Kidney (tissue), 13 donors: ENCODE measurements at regions not wholly inside any gene's neighbourhood (a gene's known extent, or its start where the extent isn't known, plus 50 kb on each side); places are given as distances from the start of the nearest gene placed in this dataset.

Experiments used
- DNase-seq, 5 donors: peaks; one replicate each; pipeline ENCODE4 v3.0.0-alpha.2; 2013 to 2020
- FAIRE-seq: peaks from 2 replicates; lab custom pipeline; 2012; peaks lifted over from hg19 to GRCh38; lab: Jason Lieb, UNC
- H3K27ac ChIP-seq, 2 donors: one replicate each; pipeline ENCODE4 v1.7.0; 2013; ENCODE audit warnings: low read depth in 2 of 2, low read length in 2 of 2, inconsistent platforms in 1 of 2
- H3K27me3 ChIP-seq: one replicate; pipeline ENCODE4 v1.7.1; 2013; ENCODE audit warnings: low read length, inconsistent platforms; ENCODE audit not compliant: control insufficient read depth, insufficient read depth
- H3K36me3 ChIP-seq, 3 donors: one replicate each; pipeline versions ENCODE4 v1.7.0 to v1.7.1; 2013; ENCODE audit warnings: low read length in 3 of 3, control low read depth in 1 of 3, inconsistent platforms in 1 of 3; ENCODE audit not compliant: insufficient read depth in 3 of 3, control insufficient read depth in 2 of 3
- H3K4me1 ChIP-seq, 3 donors: one replicate each; pipeline versions ENCODE4 v1.7.0 to v1.7.1; 2013; ENCODE audit warnings: low read length in 3 of 3, inconsistent platforms in 1 of 3, low read depth in 1 of 3; ENCODE audit not compliant: control insufficient read depth in 2 of 3, insufficient read depth in 2 of 3
- H3K4me3 ChIP-seq, 3 donors: one replicate each; pipeline versions ENCODE4 v1.7.0 to v1.8.1; 2013; ENCODE audit warnings: low read length in 3 of 3, control low read depth in 1 of 3, inconsistent platforms in 1 of 3
- H3K9ac ChIP-seq, 3 donors: one replicate each; pipeline versions ENCODE4 v1.7.0 to v1.7.1; 2013; ENCODE audit warnings: low read length in 3 of 3, control low read depth in 1 of 3, inconsistent platforms in 1 of 3
- H3K9me3 ChIP-seq, 3 donors: one replicate each; pipeline versions ENCODE4 v1.7.0 to v1.7.1; 2013; ENCODE audit warnings: low read length in 3 of 3, control low read depth in 1 of 3, inconsistent platforms in 1 of 3; ENCODE audit not compliant: control insufficient read depth in 2 of 3, insufficient read depth in 1 of 3
- CTCF ChIP-seq: IDR thresholded peaks from 3 replicates; pipeline ENCODE4 v1.5.1; 2012; ENCODE audit warnings: mild to moderate bottlenecking, moderate library complexity, borderline replicate concordance; ENCODE audit not compliant: insufficient read depth; ENCODE audit errors: extremely low read depth
- intact Hi-C: fragments of 100-400 bp; cut with DNase I; formaldehyde crosslinking; loops from one replicate; pipeline ENCODE4 v1.11.1; 2022
- donor health status: control.
- donor health status: control.
- donor health status: control.
- donor health status: control.
- donor health status: control.
- donor health status: DM: yes; HTN: yes; CAD: no.
- donor health status: Normal renal cell carcinoma (clear cell type).

GRCh38 chr20:40811660-40812414, 122.8 kb upstream of the MAFB start:
- Histone ChIP-seq H3K4me3 (no peak overlapping the region), H3K9me3 (no peaks in the 10 kb centered on the region), H3K9ac (no peak overlapping the region), H3K4me1 (no peaks in the 10 kb centered on the region), H3K27me3 (no peaks in the 10 kb centered on the region), H3K36me3 (no peaks in the 10 kb centered on the region), H3K27ac (no peak overlapping the region)
- no peak for DNase-seq
- TF ChIP-seq CTCF = no peak
- no peak for FAIRE-seq
- intact Hi-C loops = no loop called here

- no peak overlapping the region for H3K9ac ChIP-seq
- no peak for TF ChIP-seq CTCF
- no peak for FAIRE-seq
- no peak for DNase-seq
- no peak overlapping the region for H3K4me3 ChIP-seq
- no peak overlapping the region for H3K27ac ChIP-seq
- no peaks in the 10 kb centered on the region for H3K27me3 ChIP-seq
- H3K4me1 ChIP-seq = no peaks in the 10 kb centered on the region
- intact Hi-C loops = no loop called here
- H3K9me3 ChIP-seq = no peaks in the 10 kb centered on the region
- H3K36me3 ChIP-seq = no peaks in the 10 kb centered on the region
Measured at GRCh38 chr20:40812415-40812925, 123.4 kb upstream of the MAFB start.

GRCh38 chr20:40813029-40813431, 124.0 kb upstream of the MAFB start:
- DNase-seq (no peak), FAIRE-seq (no peak)
- no peak overlapping the region for H3K4me3 ChIP-seq
- no peaks in the 10 kb centered on the region for H3K4me1 ChIP-seq
- intact Hi-C loops = no loop called here
- H3K36me3 ChIP-seq = no peaks in the 10 kb centered on the region
- H3K9ac ChIP-seq = no peak overlapping the region
- no peak for TF ChIP-seq CTCF
- H3K9me3 ChIP-seq = no peaks in the 10 kb centered on the region
- H3K27ac ChIP-seq = no peak overlapping the region
- no peaks in the 10 kb centered on the region for H3K27me3 ChIP-seq
